CD4-positive, alpha-beta memory T cell (primary cell): ENCODE measurements at regions not wholly inside any gene's neighbourhood (a gene's known extent, or its start where the extent isn't known, plus 50 kb on each side); places are given as distances from the start of the nearest gene placed in this dataset.

Source experiments
- CTCF ChIA-PET: fragments of 350-600 bp; sonication (Branson Sonifier 250); formaldehyde crosslinking; loops from one replicate; lab custom pipeline; 2021; ENCODE audit warnings: inconsistent platforms; ENCODE audit not compliant: partially characterized antibody; lab: Charles Lee
- POLR2A ChIA-PET: fragments of 350-600 bp; sonication (Branson Sonifier 250); formaldehyde crosslinking; loops from one replicate; lab custom pipeline; 2021; ENCODE audit not compliant: partially characterized antibody; lab: Charles Lee
- DNase-seq, 5 donors: peaks; one replicate each; pipeline versions ENCODE4 v3.0.0 to v3.0.0-alpha.2; 2020 to 2022; ENCODE audit warnings: mixed read lengths in 1 of 5
- H3K27ac ChIP-seq: one replicate; pipeline ENCODE4 v1.7.0; 2013; ENCODE audit warnings: low read depth, low read length
- H3K27me3 ChIP-seq: 2 replicates; pipeline ENCODE4 v1.7.0; 2013; ENCODE audit warnings: mild to moderate bottlenecking, low read length, moderate library complexity; ENCODE audit not compliant: insufficient read depth
- H3K36me3 ChIP-seq: 2 replicates; pipeline ENCODE4 v1.7.0; 2013; ENCODE audit warnings: mild to moderate bottlenecking, low read length, moderate library complexity; ENCODE audit not compliant: insufficient read depth
- H3K4me1 ChIP-seq: 2 replicates; pipeline ENCODE4 v1.7.0; 2013; ENCODE audit warnings: mild to moderate bottlenecking, low read length, moderate library complexity; ENCODE audit not compliant: insufficient read depth
- H3K4me3 ChIP-seq, 2 donors: one replicate each; pipeline ENCODE4 v1.7.0; 2013; ENCODE audit warnings: low read length in 2 of 2, mild to moderate bottlenecking in 1 of 2
- H3K9me3 ChIP-seq, 2 donors: one replicate each; pipeline ENCODE4 v1.7.0; 2013; ENCODE audit warnings: low read length in 2 of 2, control low read depth in 1 of 2; ENCODE audit not compliant: control insufficient read depth in 1 of 2
- H3K27ac Mint-ChIP-seq, 7 donors: one replicate each; pipeline ENCODE4 v1.8.0; 2020 to 2021; ENCODE audit warnings: mixed read lengths in 7 of 7, mild to moderate bottlenecking in 6 of 7, inconsistent platforms in 3 of 7, moderate library complexity in 3 of 7
- H3K27me3 Mint-ChIP-seq, 2 donors: one replicate each; pipeline ENCODE4 v1.8.0; 2020 to 2021; ENCODE audit warnings: mixed read lengths in 2 of 2
- H3K36me3 Mint-ChIP-seq, 2 donors: one replicate each; pipeline ENCODE4 v1.8.0; 2020 to 2021; ENCODE audit warnings: mixed read lengths in 2 of 2, inconsistent platforms in 1 of 2, mild to moderate bottlenecking in 1 of 2
- H3K4me1 Mint-ChIP-seq, 4 donors: one replicate each; pipeline ENCODE4 v1.8.0; 2020 to 2021; ENCODE audit warnings: mixed read lengths in 4 of 4, mild to moderate bottlenecking in 1 of 4
- H3K4me3 Mint-ChIP-seq, 8 donors: one replicate each; pipeline ENCODE4 v1.8.0; 2020 to 2021; ENCODE audit warnings: mixed read lengths in 8 of 8, mild to moderate bottlenecking in 7 of 8, moderate library complexity in 6 of 8, inconsistent platforms in 3 of 8
- H3K9me3 Mint-ChIP-seq, 8 donors: one replicate each; pipeline ENCODE4 v1.8.0; 2020 to 2021; ENCODE audit warnings: mixed read lengths in 8 of 8, mild to moderate bottlenecking in 5 of 8, inconsistent platforms in 3 of 8, moderate library complexity in 1 of 8
- intact Hi-C: fragments of 100-400 bp; cut with micrococcal nuclease; formaldehyde crosslinking; loops from one replicate; pipeline ENCODE4 v1.15.1; 2023

DNA sequence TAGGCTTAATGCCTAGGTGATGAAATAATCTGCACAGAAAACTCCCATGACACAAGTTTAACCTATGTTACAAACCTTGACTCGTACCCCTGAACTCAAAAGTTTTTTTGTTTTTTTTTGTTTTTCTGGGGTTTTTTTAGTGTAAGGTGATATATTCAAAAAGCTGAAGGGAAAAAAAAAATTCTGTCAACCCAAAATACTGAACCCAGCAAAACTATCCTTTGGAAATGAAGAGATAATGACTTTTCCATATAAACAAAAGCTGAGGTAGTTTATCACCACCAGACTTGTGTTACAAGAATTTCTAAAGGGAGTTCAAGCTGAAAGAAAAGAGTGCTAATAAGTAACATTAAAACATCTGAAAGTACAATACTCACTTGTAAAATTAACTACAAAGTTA lies 448.1 kb downstream of the KCNH5 start:
- no peak overlapping the region for H3K4me3 Mint-ChIP-seq
- no peak overlapping the region for H3K4me3 ChIP-seq
- POLR2A ChIA-PET = no interaction called here

DNA sequence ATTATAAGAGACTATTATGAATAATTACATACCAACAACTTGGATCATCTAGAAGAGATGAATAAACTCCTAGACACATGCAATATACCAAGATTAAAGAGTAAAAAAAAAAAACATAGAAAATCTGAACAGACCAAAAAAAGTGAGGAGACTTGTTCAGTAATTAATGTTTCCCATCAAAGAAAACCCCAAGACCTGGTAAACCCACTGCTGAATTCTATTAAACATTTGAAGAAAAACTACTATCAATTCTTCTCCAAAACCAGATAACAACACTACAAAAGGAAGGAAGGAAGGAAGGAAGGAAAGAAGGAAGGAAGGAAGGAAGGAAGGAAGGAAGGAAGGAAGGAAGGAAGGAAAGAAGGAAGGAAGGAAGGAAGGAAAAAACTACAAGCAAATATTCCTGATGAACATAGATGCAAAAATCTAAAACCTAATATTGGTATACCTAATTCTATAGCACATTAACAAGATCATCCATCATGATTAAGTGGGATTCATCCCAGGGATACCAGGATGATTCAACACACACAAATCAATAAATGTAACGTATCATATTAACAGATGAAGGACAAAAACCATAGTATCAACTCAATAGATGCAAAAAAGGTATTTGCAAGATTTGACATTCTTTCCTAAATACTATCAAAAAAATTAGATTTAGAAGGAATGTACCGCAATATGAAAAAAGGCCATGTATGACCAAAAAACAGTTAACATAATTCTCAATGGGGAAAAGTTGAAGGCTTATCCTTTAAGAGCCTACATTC lies 445.5 kb downstream of the KCNH5 start:
- no peak overlapping the region for H3K4me3 ChIP-seq
- ChIA-PET CTCF (no interaction called here), POLR2A (no interaction called here)
- no peaks in the 10 kb centered on the region for H3K9me3 ChIP-seq
- H3K4me1 ChIP-seq = no peaks in the 10 kb centered on the region
- H3K27ac ChIP-seq = no peak overlapping the region
- Mint-ChIP-seq H3K27me3 (no peaks in the 10 kb centered on the region), H3K27ac (no peak overlapping the region), H3K4me3 (no peak overlapping the region), H3K9me3 (peaks cover 0 to 30% (median 15%) of the 10 kb centered on the region in 8 donors), H3K4me1 (no peaks in the 10 kb centered on the region), H3K36me3 (peaks cover 0 to 1% of the 10 kb centered on the region in 2 donors)
- no peaks in the 10 kb centered on the region for H3K36me3 ChIP-seq
- no peaks in the 10 kb centered on the region for H3K27me3 ChIP-seq
- intact Hi-C loops = no loop called here
- DNase-seq = no peak

More for the DNA sequence above, 448.1 kb downstream of the KCNH5 start:
- CTCF ChIA-PET = no interaction called here
- Mint-ChIP-seq H3K36me3 (peaks cover 0 to 1% of the 10 kb centered on the region in 2 donors), H3K27ac (no peak overlapping the region), H3K9me3 (peaks cover 0 to 26% (median 17%) of the 10 kb centered on the region in 8 donors), H3K27me3 (no peaks in the 10 kb centered on the region), H3K4me1 (no peaks in the 10 kb centered on the region)
- intact Hi-C loops = no loop called here
- Histone ChIP-seq H3K36me3 (no peaks in the 10 kb centered on the region), H3K4me1 (no peaks in the 10 kb centered on the region), H3K27me3 (no peaks in the 10 kb centered on the region), H3K27ac (no peak overlapping the region), H3K9me3 (no peaks in the 10 kb centered on the region)
- DNase-seq = no peak

DNA sequence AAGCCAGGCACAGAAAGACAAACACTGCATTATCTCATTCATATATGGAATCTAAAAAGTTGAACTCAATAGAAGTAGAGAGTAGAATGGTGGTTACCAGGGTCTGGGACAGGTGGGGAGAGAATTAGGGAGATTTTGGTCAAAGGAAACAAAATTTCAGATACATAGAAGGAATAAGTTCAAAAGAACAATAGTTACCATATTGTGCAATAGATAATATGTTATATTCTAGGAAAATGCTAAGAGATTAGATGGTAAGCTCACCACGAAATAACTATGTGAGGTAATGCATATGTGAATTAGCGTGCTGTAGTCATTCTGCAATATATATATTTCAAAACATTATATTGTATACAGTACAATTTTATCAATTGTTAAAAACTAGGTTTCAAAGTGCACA lies 442.5 kb downstream of the KCNH5 start:
- intact Hi-C loops = no loop called here
- Histone ChIP-seq H3K4me3 (no peak overlapping the region), H3K36me3 (no peaks in the 10 kb centered on the region), H3K4me1 (no peaks in the 10 kb centered on the region), H3K27me3 (no peaks in the 10 kb centered on the region), H3K9me3 (no peaks in the 10 kb centered on the region), H3K27ac (no peak overlapping the region)
- peaks cover 0 to 22% (median 8%) of the 10 kb centered on the region in 8 donors for H3K9me3 Mint-ChIP-seq
- no peak overlapping the region for H3K27ac Mint-ChIP-seq
- no peaks in the 10 kb centered on the region for H3K36me3 Mint-ChIP-seq
- ChIA-PET POLR2A (no interaction called here), CTCF (no interaction called here)
- no peaks in the 10 kb centered on the region for H3K27me3 Mint-ChIP-seq
- no peak for DNase-seq
- H3K4me3 Mint-ChIP-seq = no peak overlapping the region
- no peaks in the 10 kb centered on the region for H3K4me1 Mint-ChIP-seq

DNA sequence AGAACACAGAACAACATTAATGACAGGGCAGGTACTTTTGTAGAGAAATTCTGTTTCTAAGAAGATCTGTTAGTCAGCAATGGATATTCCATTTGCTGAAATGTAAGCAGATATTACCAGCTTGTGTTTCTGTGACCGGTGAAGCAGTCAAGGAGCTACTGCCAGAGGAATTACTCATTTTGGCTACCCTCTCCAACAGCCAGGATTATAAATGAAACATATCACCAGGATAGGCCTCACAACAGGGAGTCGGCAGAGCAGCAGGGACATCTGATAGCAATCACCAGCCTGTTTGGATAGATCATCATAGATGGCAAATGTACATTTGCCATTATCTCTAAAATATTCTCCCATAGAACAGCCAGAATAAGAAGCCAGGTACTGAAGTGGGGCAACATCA lies 440.7 kb downstream of the KCNH5 start:
- intact Hi-C loops = no loop called here
- Histone ChIP-seq H3K9me3 (no peaks in the 10 kb centered on the region), H3K36me3 (no peaks in the 10 kb centered on the region), H3K27me3 (no peaks in the 10 kb centered on the region), H3K4me1 (no peaks in the 10 kb centered on the region), H3K4me3 (no peak overlapping the region), H3K27ac (no peak overlapping the region)
- Mint-ChIP-seq H3K9me3 (peaks cover 0 to 12% (median 3%) of the 10 kb centered on the region in 8 donors), H3K36me3 (no peaks in the 10 kb centered on the region), H3K27me3 (no peaks in the 10 kb centered on the region), H3K4me3 (no peak overlapping the region), H3K27ac (no peak overlapping the region), H3K4me1 (no peaks in the 10 kb centered on the region)
- ChIA-PET POLR2A (no interaction called here), CTCF (no interaction called here)
- DNase-seq = no peak

DNA sequence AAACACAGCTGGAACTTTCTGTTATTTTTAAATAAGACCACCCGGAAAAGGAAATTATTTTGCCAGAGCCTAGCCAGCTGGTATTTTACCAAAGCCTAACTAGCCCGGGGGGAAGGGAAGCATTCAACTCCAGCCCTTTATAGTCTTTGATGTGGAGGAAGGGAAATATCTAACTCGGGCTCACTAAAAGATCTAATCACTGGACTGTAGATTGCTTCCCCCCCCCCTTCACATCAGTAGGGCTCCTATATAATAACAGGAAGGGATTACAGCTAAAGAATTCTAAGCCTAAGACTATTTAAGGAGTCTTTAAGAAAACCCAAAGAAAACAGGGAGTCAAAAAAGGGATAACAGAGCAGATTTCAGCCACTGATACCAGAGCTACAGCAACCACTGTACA lies 431.1 kb downstream of the KCNH5 start:
- H3K4me1 ChIP-seq = no peaks in the 10 kb centered on the region
- no peaks in the 10 kb centered on the region for H3K27me3 ChIP-seq
- Mint-ChIP-seq H3K27ac (no peak overlapping the region), H3K4me3 (no peak overlapping the region), H3K36me3 (no peaks in the 10 kb centered on the region), H3K4me1 (no peaks in the 10 kb centered on the region), H3K9me3 (peaks cover 0 to 4% (median under 1%) of the 10 kb centered on the region in 8 donors), H3K27me3 (no peaks in the 10 kb centered on the region)
- H3K36me3 ChIP-seq = no peaks in the 10 kb centered on the region
- no peaks in the 10 kb centered on the region for H3K9me3 ChIP-seq
- no peak overlapping the region for H3K4me3 ChIP-seq
- no peak overlapping the region for H3K27ac ChIP-seq
- ChIA-PET CTCF (no interaction called here), POLR2A (no interaction called here)
- intact Hi-C loops = no loop called here
- DNase-seq = no peak

DNA sequence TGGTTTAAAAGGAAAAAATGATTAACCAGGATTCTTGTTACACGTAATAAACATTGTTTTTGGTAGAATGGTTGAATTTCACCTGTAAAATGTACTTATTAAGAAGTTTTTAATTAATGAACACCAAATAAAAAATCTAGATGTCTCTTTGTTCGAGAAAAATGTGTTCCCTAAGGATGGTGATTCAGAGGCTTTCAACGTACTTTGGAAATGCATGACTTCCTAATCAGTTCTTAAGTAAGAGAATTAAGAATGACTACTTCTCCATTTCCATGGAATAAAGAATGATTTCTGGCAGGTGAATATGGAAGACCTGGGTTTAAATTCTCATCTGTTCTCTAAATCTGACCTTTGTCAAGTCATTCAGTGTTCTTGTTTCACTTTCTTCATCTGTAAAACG lies 428.6 kb downstream of the KCNH5 start:
- H3K27ac ChIP-seq = no peak overlapping the region
- ChIA-PET CTCF (no interaction called here), POLR2A (no interaction called here)
- no peak for DNase-seq
- Mint-ChIP-seq H3K4me3 (no peak overlapping the region), H3K36me3 (no peaks in the 10 kb centered on the region), H3K27ac (no peak overlapping the region), H3K4me1 (no peaks in the 10 kb centered on the region), H3K27me3 (no peaks in the 10 kb centered on the region), H3K9me3 (peaks cover 0 to 7% (median 0%) of the 10 kb centered on the region in 8 donors)
- no peaks in the 10 kb centered on the region for H3K4me1 ChIP-seq
- intact Hi-C loops = no loop called here
- H3K36me3 ChIP-seq = no peaks in the 10 kb centered on the region
- no peaks in the 10 kb centered on the region for H3K9me3 ChIP-seq
- H3K27me3 ChIP-seq = no peaks in the 10 kb centered on the region
- no peak overlapping the region for H3K4me3 ChIP-seq

DNA sequence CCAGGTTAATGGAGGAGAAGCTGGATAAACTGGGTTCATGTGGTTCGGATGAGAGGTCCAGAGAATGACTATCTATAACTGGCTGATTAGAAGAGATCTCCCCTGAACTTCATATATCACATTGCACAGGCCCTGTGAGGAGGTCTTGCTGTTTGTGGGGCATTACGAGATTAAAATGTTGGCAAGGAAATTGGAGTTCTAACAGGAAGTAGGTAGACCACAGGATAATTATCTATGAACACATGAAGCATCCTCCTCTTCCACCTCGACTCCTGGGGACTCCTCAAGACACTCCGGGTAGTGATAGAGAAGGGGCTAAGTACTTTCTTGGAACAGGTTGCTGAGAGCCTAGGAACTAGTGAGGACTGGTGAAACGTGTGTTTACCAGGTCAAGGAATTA lies 418.8 kb downstream of the KCNH5 start:
- Mint-ChIP-seq H3K27ac (no peak overlapping the region), H3K27me3 (no peaks in the 10 kb centered on the region), H3K4me3 (no peak overlapping the region), H3K36me3 (peaks cover 0 to 2% of the 10 kb centered on the region in 2 donors), H3K9me3 (peaks cover 2 to 25% (median 10%) of the 10 kb centered on the region in 8 donors), H3K4me1 (no peaks in the 10 kb centered on the region)
- no peak overlapping the region for H3K27ac ChIP-seq
- DNase-seq = no peak
- H3K36me3 ChIP-seq = no peaks in the 10 kb centered on the region
- CTCF ChIA-PET = no interaction called here
- H3K4me3 ChIP-seq = no peak overlapping the region
- H3K27me3 ChIP-seq = no peaks in the 10 kb centered on the region
- no peaks in the 10 kb centered on the region for H3K9me3 ChIP-seq
- POLR2A ChIA-PET = no interaction called here
- intact Hi-C loops = no loop called here
- no peaks in the 10 kb centered on the region for H3K4me1 ChIP-seq
